GM21381 (cell line): ENCODE measurements at regions not wholly inside any gene's neighbourhood (a gene's known extent, or its start where the extent isn't known, plus 50 kb on each side); places are given as distances from the start of the nearest gene placed in this dataset.

ENCODE experiments used
- ATAC-seq: cut with Tn5 transposase; IDR thresholded peaks from one replicate; pipeline ENCODE4 v1.9.1; 2021; ENCODE audit warnings: mild to moderate bottlenecking, moderate library complexity; ENCODE audit not compliant: unreplicated experiment

DNA sequence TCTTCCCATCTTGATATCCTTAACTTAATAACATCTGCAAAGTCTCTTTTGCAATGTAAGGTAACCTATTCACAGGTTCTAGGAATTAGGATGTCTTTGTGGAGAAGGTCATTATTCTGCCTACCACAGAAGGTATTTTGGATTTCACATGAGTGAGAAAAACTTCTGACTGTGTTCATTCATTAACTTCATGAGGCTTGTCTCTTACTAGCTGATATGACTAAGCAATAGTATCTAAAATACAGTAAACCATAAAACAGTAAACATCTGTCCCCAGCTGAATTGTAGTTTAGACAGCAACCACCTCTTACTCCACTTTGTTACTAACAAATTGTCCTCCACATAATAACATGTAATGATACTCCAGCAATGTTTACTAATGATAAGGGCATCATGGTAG is 198.1 kb downstream of the SEC23A start:
- no peak for ATAC-seq

DNA sequence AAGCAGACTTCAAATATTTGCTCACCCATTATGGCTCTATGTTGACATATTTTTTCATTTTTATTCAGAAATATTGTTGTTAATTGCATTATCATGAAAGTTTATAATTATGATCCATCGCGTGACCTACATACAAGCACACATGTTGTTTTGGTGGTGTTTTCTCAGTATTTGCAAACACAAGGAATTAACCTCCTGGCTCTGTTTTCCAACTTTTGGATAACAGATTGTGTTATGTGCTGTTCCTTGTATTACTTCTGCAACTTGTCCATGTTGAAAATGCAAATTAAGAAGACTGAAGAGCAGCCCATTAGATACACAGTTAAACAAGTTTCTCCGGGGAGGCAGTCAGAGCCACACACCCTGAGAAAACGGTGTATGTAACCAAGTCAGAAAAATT is 201.2 kb downstream of the SEC23A start:
- no peak for ATAC-seq

DNA sequence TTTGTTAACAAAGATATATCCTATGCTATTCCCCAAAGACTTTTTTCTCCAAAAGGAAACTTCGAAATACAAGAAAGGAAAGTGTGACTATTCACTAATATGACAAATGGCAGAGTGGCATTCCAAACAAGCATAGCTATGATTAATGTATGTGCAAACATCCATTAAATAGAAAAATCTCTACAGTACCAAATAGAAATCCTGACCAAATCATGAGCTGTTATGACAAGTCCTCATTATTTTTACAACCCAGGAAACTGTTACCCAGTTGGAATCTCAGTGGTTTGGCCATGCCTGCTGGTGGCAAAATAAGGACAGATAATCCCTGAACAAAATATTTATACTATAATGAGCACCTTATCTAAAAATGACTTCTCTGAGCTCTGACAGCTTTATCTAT is 202.1 kb downstream of the SEC23A start:
- ATAC-seq: no peak

DNA sequence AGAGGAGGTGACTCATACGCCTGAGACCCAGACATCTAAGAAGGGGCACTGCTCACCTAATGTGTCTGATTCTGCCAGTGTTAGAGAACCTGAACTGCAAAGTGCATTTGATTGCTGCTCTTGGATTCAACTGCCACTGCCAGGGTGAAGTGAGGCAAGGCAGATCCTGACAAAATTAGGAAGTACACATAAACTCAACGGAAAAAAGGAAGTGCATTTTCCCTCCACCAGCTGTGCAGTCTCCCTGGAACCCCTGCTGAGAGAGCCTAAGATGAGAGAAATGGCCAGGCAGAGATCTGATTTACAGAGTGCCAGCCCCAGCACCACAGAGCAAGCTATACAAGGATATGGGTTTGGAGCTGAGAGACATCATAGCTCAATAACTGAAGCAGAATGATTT is 215.3 kb downstream of the SEC23A start:
- no peak for ATAC-seq

DNA sequence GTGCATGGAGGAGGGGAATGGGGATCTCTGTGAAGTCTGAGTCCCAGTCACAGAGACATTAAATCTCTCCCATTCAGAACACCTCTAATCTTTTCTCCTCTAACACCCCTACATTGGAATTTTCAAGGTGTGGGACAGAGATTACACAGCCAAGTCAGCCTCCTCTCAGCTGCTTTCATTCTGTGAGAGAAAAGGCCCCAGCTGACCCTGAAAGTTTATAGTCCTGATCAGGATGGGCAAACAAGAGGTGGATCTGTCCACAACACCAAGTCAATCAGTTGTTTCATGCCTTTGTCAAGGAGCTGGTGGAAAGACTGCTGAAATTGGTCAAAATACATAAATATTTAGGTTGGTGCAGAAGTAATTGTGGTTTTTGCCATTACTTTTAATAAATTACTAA is 218.9 kb downstream of the SEC23A start:
- ATAC-seq: no peak

DNA sequence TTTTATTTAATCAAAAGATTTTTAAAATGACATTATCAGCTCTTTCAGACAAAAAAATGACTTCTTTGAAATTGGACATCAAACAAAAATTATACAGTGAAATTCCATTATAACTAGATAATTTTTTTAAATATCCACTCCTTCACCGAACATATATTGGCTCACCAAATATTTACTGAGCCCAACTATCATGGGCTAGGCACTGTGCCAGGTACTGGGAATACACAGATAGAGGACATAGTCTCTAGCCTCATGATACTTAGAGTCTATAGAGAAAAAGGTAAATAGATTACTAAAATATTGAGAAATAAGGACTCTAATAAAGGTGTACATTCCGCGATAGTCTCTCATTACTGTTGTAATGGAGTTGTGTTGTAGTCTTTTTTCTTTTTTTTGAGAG is 219.9 kb downstream of the SEC23A start:
- ATAC-seq: no peak

DNA sequence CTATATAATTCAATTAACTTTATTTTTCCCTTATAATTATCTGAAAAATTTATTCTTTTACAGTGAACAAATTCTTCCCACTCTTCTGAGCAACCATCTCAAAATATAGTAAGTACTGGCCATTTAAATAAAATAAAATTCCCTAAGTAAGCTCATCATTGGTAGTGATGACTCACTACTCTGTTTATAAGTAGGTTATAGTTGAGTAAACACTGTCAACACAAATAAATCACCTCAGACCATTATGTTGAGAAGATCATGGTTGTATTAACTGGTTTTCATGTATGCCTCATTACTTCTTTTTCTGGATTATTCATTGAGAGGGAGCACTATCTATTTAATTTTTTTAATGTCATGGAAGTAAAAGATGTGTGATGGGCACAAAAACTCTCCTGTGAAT is 220.5 kb downstream of the SEC23A start:
- ATAC-seq: no peak

DNA sequence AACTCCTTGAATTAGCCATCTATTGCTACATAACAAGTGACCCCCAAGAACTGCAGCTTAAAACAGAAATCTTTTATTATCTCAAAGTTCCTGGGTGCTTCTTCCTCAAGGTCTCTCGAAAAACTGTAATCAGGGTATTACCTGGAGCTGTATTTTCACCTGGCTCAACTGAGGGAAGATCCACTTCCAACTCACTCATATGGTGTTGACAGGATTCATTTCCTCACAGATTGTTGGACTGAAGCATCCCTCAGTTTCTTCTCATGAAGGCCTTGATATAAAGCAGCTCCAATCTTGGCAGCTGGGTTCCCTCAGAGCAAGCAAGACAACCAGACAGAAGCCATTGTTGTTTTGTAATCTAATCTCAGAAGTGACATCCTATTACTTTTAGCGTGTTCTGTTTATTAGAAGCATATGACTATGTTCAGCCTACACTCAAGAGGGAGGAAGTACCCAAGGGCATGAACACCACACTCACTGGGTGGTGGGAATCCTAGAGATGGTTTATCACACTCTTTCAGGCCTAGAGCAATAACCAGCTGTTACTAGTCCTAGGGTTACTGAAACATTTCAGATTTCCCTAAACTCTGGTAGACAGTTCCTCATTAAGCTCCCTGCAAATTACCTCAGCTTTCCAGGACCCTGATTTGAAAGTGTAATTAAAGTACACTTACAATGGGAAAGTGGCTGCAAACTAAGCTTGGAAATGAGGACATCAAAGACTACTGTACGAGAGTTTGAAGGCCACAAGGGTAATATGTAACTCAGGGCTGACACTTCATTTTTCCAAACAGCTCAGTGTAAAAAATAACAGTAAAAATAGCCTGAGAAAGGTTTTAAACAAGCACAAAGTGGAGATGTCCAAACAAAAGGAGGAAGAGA is 222.2 kb downstream of the SEC23A start:
- ATAC-seq: no peak

DNA sequence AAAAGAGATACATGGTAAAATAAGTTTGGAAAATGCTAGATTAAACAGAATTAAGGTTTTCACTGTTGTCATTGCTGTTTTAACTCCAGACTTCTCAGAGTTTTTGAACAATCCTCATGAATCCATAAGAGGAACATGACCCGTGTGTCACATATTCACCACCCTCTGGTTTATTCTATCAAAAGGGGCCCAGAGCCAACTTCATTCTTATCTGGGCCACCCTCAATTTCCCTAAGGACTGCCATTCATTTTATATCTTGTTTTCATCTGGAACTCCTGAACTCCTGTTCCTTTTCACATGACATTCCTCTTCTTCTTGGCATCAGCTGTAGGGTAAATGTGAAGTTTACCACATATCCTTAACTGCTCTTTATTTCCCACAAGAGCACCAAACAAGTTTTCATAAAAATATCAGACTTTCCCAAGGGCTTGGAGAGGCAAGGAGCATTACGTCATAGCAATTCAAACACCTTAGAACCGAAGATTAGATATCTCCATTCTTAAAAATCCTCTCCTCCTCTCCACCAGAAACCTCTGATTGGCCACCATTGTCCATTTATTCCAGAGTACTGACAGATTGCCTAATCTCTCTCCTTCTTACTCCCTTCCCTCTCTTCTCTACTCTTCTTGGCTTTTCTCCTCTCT is 225.2 kb downstream of the SEC23A start:
- ATAC-seq: no peak

DNA sequence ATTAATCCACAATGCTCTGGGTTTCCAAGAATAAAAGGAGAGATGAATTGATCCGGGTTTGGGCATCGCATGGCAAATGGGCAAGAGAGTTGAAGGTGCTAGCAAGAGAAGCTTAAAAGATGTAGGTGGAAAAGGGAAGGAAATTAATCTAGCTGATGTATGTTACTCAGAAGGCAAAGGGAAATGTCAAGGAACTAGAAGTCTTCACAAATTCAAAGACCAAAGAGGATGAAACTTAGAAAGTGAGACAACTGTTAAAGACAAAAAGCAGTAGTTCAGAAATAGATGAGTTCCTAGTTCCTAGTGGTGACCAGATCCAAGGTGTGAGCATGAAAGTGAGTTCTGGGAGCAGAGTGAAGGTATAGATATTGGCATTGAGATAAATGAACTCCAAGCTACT is 228.3 kb downstream of the SEC23A start:
- no peak for ATAC-seq

DNA sequence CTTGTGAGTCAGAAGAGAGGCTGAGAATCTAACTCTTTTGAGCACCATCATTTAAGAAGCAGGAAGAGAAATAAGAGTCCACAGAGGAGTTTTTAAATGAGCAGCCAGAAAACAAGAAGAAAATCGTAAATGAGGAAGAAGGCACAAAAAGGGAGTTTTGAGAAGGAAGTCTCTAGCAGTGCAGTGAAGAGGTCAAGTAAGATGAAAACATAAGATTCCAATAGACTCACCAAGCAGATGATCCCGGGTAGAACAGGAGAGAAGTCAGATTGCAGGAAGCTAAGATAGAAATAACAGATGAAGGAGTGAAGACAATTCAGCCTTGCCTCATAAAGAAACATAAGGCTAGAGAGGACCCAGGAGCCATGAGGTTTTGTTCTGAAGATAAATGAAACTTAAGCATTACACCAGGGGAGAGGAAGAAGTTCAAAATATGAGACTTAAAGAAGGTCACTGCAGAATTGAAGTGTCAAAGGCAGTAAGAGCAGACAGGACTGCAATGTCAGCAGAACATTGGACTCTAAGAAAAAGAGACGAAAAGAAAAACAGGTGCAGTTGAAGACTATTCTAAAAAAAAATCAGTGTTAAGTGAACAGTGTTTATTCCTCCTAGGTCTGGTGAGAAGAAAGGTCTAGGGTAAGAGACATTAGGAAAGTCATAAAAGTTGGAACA is 229.0 kb downstream of the SEC23A start:
- ATAC-seq: no peak

DNA sequence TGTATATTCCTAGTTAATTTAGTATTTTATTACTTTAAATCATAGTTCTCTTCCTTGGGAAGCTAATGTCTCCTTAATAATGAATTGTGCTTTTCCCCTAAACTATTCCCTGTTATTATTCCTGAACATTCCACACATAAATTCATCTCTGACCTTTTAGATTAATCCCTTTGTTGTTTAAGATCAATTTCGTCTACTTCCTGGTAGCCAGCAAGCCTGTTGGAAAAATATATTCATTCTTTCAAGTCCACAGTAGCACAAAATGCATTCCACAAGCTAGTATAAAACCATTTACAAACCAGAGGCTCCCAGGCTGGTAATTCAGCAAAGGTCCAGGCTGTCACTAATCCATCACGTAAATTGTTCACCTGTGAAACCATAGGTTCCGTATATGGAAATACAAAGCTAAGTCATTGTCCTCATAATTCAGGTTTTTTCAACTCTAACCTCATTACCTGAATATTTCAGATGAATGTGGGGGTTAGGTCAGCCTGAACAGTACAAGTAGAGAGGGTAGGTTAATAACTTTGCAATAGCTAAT is 232.7 kb downstream of the SEC23A start:
- ATAC-seq: no peak

DNA sequence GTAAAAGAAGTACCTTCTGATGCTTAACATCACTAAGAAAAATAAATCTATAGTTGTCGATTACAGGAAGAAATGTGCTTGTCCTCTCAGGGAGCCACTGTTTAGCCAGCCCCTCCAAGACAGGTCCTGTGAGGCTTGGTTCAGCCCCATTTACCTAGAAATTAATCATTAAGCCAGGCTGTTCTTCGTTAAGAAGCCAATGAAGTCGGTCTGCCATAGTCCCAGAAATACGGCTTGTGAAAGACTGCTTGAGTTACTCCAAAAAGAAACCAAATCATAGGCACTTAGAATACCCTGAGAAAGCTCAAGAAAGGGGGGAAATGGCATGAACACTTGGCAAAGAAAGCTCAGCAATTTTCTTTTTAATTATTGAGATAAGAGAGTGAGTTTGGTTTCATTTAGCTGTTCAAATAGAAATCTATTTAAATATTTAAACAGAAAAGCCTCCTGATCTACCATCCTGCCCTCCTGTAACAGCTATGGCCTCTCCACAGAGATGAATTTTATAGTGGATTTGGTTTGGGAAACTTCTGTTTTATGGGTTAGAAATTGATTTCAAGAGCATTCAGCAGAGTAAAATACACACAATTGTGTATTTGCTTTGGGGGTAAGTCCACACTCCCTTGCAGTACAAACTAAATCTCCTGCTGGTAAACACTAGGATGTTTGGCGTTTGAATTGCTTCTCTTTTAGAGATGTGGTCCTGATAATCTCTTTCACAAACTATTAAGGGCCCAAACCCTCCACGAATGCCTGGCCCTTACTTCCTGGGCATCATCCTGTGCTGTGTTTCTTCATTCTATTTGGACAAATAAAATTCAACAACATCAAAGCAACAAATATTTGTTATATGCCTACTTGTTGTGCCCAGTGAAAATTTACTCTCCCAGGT is 234.4 kb downstream of the SEC23A start:
- ATAC-seq: no peak

DNA sequence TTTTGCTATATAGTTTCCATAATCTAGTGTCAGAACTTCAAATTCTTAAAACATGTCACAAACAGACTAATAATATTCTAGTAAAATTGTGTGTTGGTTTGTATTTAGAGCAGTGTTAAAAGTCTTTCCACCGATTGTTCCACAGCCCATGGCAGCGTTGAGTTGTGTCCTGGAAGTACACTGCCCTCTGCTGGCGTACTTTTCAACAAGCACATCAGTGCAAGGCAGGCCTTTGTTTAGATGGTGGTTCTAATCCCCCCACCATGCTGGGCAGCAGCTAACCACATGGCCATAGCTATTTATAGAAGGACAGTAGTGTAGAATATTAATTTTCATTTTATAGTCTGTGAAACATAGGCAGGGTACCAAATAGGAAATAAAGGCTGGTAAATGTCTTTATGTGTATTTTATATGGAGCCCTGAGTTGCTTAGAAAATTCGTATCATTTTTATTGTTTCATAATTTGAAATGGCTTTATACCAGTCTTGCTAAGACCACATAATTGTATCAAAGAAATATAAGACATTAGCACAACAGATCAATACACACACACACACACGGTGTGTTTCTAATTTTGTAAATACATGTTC is 235.4 kb downstream of the SEC23A start:
- peak; percentile 96 for ATAC-seq

DNA sequence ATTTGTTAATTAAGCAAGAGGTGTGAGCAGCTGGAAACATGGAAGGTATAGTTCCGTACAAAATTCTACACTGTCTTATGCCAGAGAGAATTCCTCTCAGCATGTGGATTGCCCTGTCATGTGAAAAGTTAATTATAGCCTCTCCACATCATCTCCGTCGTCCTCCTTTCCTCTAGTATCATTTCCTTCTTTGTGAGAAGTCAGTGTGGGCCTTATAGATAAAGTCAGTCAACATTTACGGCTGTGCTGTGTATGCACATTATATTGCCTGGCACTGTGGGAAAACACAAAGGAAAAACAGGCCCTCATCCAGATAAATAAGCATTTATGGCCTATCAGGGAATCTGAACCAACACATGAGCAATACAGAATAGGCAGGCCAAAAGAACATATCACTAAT is 236.6 kb downstream of the SEC23A start:
- no peak for ATAC-seq

DNA sequence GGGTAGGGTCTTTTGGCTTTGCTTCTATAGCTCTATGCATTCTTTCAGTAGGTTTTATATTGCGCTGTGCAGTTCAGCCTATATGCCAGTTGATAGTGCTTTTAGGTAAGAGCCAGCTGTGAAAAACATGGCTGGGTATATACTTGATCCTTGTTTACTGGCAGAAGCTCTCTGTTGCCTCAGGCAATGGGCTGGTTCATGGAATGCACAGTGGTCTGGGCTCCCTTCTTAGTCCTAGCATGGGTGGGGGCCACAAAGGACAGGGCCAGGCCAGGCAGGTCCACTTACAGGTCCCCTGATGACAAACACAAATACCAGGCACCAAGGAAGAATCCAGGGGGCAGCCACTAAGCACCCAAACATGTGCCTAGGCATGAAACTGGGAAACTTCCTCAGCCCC is 240.7 kb downstream of the SEC23A start:
- ATAC-seq: no peak

DNA sequence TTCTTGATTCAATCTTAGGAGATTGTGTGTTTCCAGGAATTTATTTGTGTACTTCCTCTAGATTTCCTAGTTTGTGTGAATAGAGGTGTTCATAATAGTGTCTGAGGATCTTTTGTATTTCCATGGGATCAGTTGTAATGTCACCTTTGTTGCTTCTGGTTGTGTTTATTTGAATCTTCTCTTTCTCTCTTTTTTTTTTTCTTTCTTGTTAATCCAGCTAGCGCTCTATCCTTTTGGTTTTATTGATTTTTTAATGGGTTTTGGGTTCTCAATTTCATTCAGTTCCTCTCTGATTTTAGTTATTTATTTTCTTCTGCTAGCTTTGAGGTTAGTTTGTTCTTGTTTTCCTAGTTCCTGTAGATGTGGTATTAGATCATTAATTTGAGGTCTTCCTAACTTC is 242.5 kb downstream of the SEC23A start:
- ATAC-seq: no peak

DNA sequence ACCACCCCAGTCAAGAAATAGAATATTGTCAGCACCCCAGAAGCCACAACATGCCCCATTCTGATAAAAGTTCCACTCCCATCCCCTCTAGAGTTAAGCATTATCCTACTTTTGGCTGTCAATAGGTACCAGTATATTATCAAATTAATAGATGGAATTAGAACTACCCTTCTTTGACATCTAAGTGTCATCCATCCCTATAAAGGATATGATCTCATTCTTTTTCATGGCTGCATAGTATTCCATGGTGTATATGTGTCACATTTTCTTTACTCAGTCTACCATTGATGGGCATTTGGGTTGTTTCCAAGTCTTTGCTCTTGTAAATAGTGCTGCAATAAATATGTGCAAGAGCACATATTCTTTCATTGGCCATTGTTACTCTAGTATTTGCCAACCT is 246.2 kb downstream of the SEC23A start:
- ATAC-seq: no peak

DNA sequence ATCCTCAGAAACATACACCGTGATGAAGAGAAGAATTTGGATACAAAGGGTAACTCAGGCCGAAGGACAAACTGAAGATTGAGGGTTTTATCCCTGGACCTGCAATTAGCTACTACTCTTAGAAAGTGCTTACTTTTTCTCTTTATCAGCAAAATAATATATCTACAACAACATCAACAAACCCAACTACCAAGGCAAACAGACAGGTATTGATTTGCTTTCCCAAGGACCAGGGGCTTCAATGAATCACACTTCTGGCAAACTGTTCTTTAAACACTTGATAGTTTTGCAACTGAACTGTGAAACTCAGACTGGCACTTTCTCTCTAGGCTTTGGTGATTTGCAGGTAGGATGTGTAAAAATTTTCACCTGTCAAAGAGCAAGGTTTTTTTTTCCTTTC is 247.5 kb downstream of the SEC23A start:
- ATAC-seq: no peak

DNA sequence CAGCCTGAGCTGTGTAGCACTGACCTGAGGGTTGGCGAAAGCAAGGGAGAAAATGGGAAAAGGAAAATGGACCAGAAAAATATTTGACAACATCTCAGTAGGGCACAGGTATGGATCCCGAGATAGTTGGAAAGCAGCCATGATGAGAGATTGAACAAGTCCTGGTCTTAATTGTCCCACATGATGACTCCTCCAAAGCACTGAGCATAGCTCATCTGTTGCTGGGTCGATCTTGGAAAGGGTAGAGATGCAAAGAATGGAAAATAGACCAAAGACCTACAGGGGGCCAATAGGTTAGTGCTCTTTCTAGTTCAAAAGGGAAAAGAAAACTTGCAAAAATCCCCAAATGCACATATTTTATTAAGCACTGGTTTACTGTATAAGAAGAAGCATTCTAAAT is 251.9 kb downstream of the SEC23A start:
- ATAC-seq: no peak
